Sciatic nerve (tissue), 2 donors: ENCODE measurements at regions not wholly inside any gene's neighbourhood (a gene's known extent, or its start where the extent isn't known, plus 50 kb on each side); places are given as distances from the start of the nearest gene placed in this dataset.

Source experiments
- ATAC-seq: fragments of 200-7000 bp; cut with Tn5 transposase; one replicate; pipeline ENCODE4 v1.9.1; 2020; ENCODE audit warnings: mild to moderate bottlenecking, moderate library complexity
- DNase-seq: peaks from one replicate; pipeline ENCODE4 v3.0.0-alpha.2; 2020; ENCODE audit warnings: low spot score
- intact Hi-C: fragments of 100-400 bp; cut with DNase I; formaldehyde crosslinking; loops from one replicate; pipeline ENCODE4 v1.14.2; 2022
- donor health status: DM: no; HTN: no; CAD: no.
- donor health status: DM: no; HTN: no; CAD: no.

GRCh38 chr13:31951215-31951678 lies 80.3 kb upstream of the FRY start:
- ATAC-seq (peak; percentile 68), DNase-seq (peak; percentile 56)
- intact Hi-C loops = no loop called here

- DNase-seq (no peak), ATAC-seq (no peak)
- intact Hi-C loops = no loop called here
These were observed 78.8 kb upstream of the FRY start for GRCh38 chr13:31952641-31953380.

- intact Hi-C loops = no loop called here
- DNase-seq = no peak
- no peak for ATAC-seq
These were observed 76.5 kb upstream of the FRY start for GRCh38 chr13:31955101-31955500.

- no peak for DNase-seq
- intact Hi-C loops = no loop called here
- ATAC-seq = no peak
These were observed 75.8 kb upstream of the FRY start for GRCh38 chr13:31955741-31956140.

- intact Hi-C loops = no loop called here
- no peak for ATAC-seq
These were observed 74.5 kb upstream of the FRY start for GRCh38 chr13:31956980-31957644.

GRCh38 chr13:31957772-31958171 lies 73.8 kb upstream of the FRY start:
- intact Hi-C loops = no loop called here
- no peak for DNase-seq
- no peak for ATAC-seq

More at GRCh38 chr13:31956980-31957644, 74.5 kb upstream of the FRY start:
- no peak for DNase-seq

GRCh38 chr13:31962731-31963370 lies 68.7 kb upstream of the FRY start:
- intact Hi-C loops = no loop called here
- DNase-seq = no peak
- no peak for ATAC-seq

GRCh38 chr13:31963631-31964030 lies 67.9 kb upstream of the FRY start:
- no peak for ATAC-seq
- no peak for DNase-seq
- intact Hi-C loops = no loop called here

- ATAC-seq = no peak
- intact Hi-C loops = no loop called here
- no peak for DNase-seq
These were observed 67.4 kb upstream of the FRY start for GRCh38 chr13:31964168-31964567.

- intact Hi-C loops = no loop called here
- no peak for DNase-seq
- ATAC-seq = no peak
These were observed 66.1 kb upstream of the FRY start for GRCh38 chr13:31965361-31966066.

GRCh38 chr13:31967155-31967554 lies 64.4 kb upstream of the FRY start:
- ATAC-seq = no peak
- DNase-seq = no peak
- intact Hi-C loops = no loop called here

- DNase-seq = no peak
- no peak for ATAC-seq
- intact Hi-C loops = no loop called here
These were observed 63.1 kb upstream of the FRY start for GRCh38 chr13:31968473-31968872.

GRCh38 chr13:31970231-31970930 lies 61.2 kb upstream of the FRY start:
- DNase-seq = no peak
- intact Hi-C loops = no loop called here
- no peak for ATAC-seq

GRCh38 chr13:31972453-31972852 lies 59.1 kb upstream of the FRY start:
- intact Hi-C loops = no loop called here
- no peak for ATAC-seq
- no peak for DNase-seq

- DNase-seq (no peak), ATAC-seq (no peak)
- intact Hi-C loops = no loop called here
These were observed 53.6 kb upstream of the FRY start for GRCh38 chr13:31978021-31978420.

- intact Hi-C loops = no loop called here
- DNase-seq = no peak
- no peak for ATAC-seq
These were observed 50.7 kb upstream of the FRY start for GRCh38 chr13:31980830-31981229.
